Hepatocyte (in vitro differentiated cells): ENCODE measurements at regions not wholly inside any gene's neighbourhood (a gene's known extent, or its start where the extent isn't known, plus 50 kb on each side); places are given as distances from the start of the nearest gene placed in this dataset.

ENCODE experiments used
- DNase-seq: peaks from one replicate; pipeline ENCODE4 v3.0.0-alpha.2; 2016; ENCODE audit warnings: low spot score
- H2AFZ ChIP-seq: fragments of 200-600 bp; sonication (generic); 2 replicates; pipeline ENCODE4 v1.6.0; 2016; ENCODE audit warnings: antibody characterized with exemption, mild to moderate bottlenecking
- H3K27ac ChIP-seq: fragments of 200-600 bp; sonication (generic); 2 replicates; pipeline ENCODE4 v1.5.1; 2016; ENCODE audit warnings: mild to moderate bottlenecking
- H3K27me3 ChIP-seq: fragments of 200-600 bp; sonication (generic); 2 replicates; pipeline ENCODE4 v1.6.1; 2016
- H3K36me3 ChIP-seq: fragments of 200-600 bp; sonication (generic); replicated peaks from 2 replicates; pipeline ENCODE4 v1.5.1; 2016; ENCODE audit warnings: low read depth; ENCODE audit not compliant: insufficient read depth
- H3K4me1 ChIP-seq: fragments of 200-600 bp; sonication (generic); 2 replicates; pipeline ENCODE4 v1.5.1; 2016; ENCODE audit warnings: mild to moderate bottlenecking, moderate library complexity; ENCODE audit not compliant: insufficient read depth
- H3K4me2 ChIP-seq: fragments of 200-600 bp; sonication (generic); 2 replicates; pipeline ENCODE4 v1.6.0; 2016
- H3K4me3 ChIP-seq: fragments of 200-600 bp; sonication (generic); 2 replicates; pipeline ENCODE4 v1.5.1; 2016; ENCODE audit warnings: mild to moderate bottlenecking
- H3K79me2 ChIP-seq: fragments of 200-600 bp; sonication (generic); 2 replicates; pipeline ENCODE4 v1.6.0; 2017; ENCODE audit warnings: mild to moderate bottlenecking
- H3K9me2 ChIP-seq: fragments of 200-600 bp; sonication (generic); replicated peaks from 2 replicates; pipeline ENCODE4 v1.6.0; 2017; ENCODE audit warnings: mild to moderate bottlenecking; ENCODE audit not compliant: insufficient read depth
- H3K9me3 ChIP-seq: fragments of 200-600 bp; sonication (generic); 2 replicates; pipeline ENCODE4 v1.5.1; 2016; ENCODE audit warnings: low read depth, mild to moderate bottlenecking
- H4K20me1 ChIP-seq: fragments of 200-600 bp; sonication (generic); 2 replicates; pipeline ENCODE4 v1.6.0; 2016; ENCODE audit warnings: mild to moderate bottlenecking; ENCODE audit not compliant: insufficient read depth, poor library complexity, severe bottlenecking
- CTCF ChIP-seq: fragments of 200-600 bp; sonication (generic); IDR thresholded peaks from 2 replicates; pipeline ENCODE4 v1.5.1; 2016; ENCODE audit warnings: antibody characterized with exemption, mild to moderate bottlenecking; ENCODE audit not compliant: poor library complexity
- EZH2 ChIP-seq: fragments of 200-600 bp; sonication (generic); IDR thresholded peaks from 2 replicates; pipeline ENCODE4 v1.6.1; 2016; ENCODE audit warnings: antibody characterized with exemption, mild to moderate bottlenecking, borderline replicate concordance
- EZH2phosphoT487 ChIP-seq: fragments of 200-600 bp; sonication (generic); IDR thresholded peaks from one replicate; pipeline ENCODE4 v1.6.1; 2018; ENCODE audit warnings: antibody characterized with exemption, mild to moderate bottlenecking, low read depth, moderate library complexity; ENCODE audit not compliant: unreplicated experiment, severe bottlenecking
- WGBS: methylation state at CpG from one replicate; pipeline ENCODE4 v1.1.6; 2016; ENCODE audit warnings: low lambda C conversion rate; ENCODE audit errors: missing lambda C conversion rate; 5-methylcytosine and 5-hydroxymethylcytosine counted together

DNA sequence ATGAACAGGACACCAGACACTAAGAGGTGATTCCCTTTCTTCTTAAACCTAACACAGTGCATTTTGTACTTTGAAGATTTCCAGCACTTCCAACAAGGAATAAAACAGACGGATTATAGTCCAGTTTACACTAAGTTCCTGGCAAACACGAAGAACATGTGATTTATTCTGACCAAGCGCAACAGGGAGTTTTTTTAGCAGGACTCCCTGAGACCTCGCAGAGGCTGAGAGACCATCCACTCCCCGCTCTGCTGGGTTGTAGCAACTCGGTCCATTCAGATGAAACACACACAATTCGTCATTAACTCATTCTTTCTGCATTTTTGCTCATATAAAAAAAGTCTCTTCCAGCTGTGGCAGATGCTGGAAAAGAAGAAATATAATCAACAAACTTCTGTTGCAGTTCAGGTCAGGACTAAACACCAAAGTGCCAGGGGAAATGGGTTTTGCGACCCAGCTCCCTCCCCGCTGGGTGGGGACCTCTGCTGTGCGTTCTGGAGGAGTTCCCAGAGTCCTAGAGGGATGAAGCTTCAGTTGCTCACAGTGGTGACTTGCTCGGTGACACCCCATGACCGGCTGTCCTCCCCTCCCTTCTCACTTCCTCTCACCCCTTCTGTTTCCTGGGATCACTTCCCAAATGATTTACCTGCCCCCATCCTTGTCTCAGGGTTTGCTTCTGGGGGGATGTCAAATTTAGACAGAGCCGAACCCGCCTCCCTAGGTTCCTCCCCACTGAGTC, 52.5 kb downstream of the KCNF1 start:
- H3K27me3 ChIP-seq: no peaks in the 10 kb centered on the region
- H3K4me3 ChIP-seq: no peak overlapping the region
- no peaks in the 10 kb centered on the region for H3K36me3 ChIP-seq
- H3K9me3 ChIP-seq: no peaks in the 10 kb centered on the region
- no peak for DNase-seq
- H3K79me2 ChIP-seq: no peaks in the 10 kb centered on the region
- H3K27ac ChIP-seq: no peak overlapping the region
- H4K20me1 ChIP-seq: no peaks in the 10 kb centered on the region
- no peak overlapping the region for H2AFZ ChIP-seq
- H3K9me2 ChIP-seq: no peaks in the 10 kb centered on the region
- TF ChIP-seq EZH2 (no peak), EZH2phosphoT487 (no peak), CTCF (no peak)
- H3K4me2 ChIP-seq: no peak overlapping the region
- WGBS: 65% methylated on average over 14 of the region's 14 CpGs
- H3K4me1 ChIP-seq: peaks cover 8% of the 10 kb centered on the region

DNA sequence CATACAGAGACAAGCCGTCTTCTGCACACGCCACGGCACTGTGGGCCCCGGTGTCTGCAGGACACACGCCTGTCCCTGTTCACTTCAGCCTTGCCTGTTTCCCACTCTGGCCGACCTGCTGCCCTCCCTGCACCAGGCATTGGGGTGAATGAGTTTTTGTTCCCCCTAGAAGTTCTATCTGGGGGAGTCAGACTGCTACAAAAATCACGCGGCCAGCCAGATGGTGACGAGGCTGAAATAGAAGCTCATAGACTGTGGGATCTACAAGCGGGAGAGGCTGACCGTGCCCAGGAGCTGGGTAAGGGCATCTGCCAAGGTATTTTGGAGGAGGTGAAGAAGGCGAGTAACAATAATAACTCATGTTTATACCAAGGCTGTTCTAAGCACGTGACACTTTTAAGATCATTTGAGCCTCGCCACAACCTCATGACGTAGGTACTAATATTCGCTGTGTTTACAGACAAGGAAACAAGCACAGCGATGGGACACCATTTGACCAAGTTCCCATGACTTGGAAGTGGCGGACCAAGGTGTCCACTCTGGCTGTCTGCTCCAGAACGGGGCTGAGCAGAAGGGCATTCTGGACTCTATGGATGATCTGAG, 53.6 kb downstream of the KCNF1 start:
- H3K27me3 ChIP-seq: no peaks in the 10 kb centered on the region
- H2AFZ ChIP-seq: no peak overlapping the region
- no peaks in the 10 kb centered on the region for H3K9me2 ChIP-seq
- no peak overlapping the region for H3K4me2 ChIP-seq
- WGBS: 95% methylated on average over 19 of the region's 19 CpGs
- H3K4me3 ChIP-seq: no peak overlapping the region
- H3K27ac ChIP-seq: no peak overlapping the region
- TF ChIP-seq EZH2 (no peak), CTCF (no peak), EZH2phosphoT487 (no peak)
- H3K36me3 ChIP-seq: no peaks in the 10 kb centered on the region
- no peak for DNase-seq
- H3K4me1 ChIP-seq: peaks cover 8% of the 10 kb centered on the region
- no peaks in the 10 kb centered on the region for H4K20me1 ChIP-seq
- no peaks in the 10 kb centered on the region for H3K79me2 ChIP-seq
- no peaks in the 10 kb centered on the region for H3K9me3 ChIP-seq

- DNase-seq: no peak
- H3K36me3 ChIP-seq: no peaks in the 10 kb centered on the region
- no peaks in the 10 kb centered on the region for H4K20me1 ChIP-seq
- H3K4me1 ChIP-seq: peaks cover 8% of the 10 kb centered on the region
- H3K27me3 ChIP-seq: no peaks in the 10 kb centered on the region
- H3K9me3 ChIP-seq: no peaks in the 10 kb centered on the region
- no peaks in the 10 kb centered on the region for H3K9me2 ChIP-seq
- H3K79me2 ChIP-seq: no peaks in the 10 kb centered on the region
- TF ChIP-seq EZH2: no peak
- no peak for TF ChIP-seq EZH2phosphoT487
- TF ChIP-seq CTCF: no peak
- H3K4me2 ChIP-seq: no peak overlapping the region
- no peak overlapping the region for H3K4me3 ChIP-seq
- no peak overlapping the region for H3K27ac ChIP-seq
- 86% methylated on average over 7 of the region's 7 CpGs for WGBS
- H2AFZ ChIP-seq: no peak overlapping the region
Measured at GRCh38 chr2:10966056-10966455, 54.3 kb downstream of the KCNF1 start.
